Liver (tissue), 8 donors: ENCODE measurements at regions not wholly inside any gene's neighbourhood (a gene's known extent, or its start where the extent isn't known, plus 50 kb on each side); places are given as distances from the start of the nearest gene placed in this dataset.

Experiments
- DNase-seq: peaks from one replicate; pipeline ENCODE4 v3.0.0-alpha.2; 2017; ENCODE audit warnings: low spot score
- H3K27ac ChIP-seq, 2 donors: one replicate each; pipeline ENCODE4 v1.7.0; 2013; ENCODE audit warnings: inconsistent platforms in 2 of 2, low read length in 2 of 2, control low read depth in 1 of 2, low read depth in 1 of 2, mild to moderate bottlenecking in 1 of 2
- H3K27me3 ChIP-seq, 4 donors: one replicate each; pipeline versions ENCODE4 v1.6.1 to v1.7.0; 2013; ENCODE audit warnings: low read length in 3 of 4, inconsistent platforms in 1 of 4, mild to moderate bottlenecking in 1 of 4, moderate library complexity in 1 of 4; ENCODE audit not compliant: control insufficient read depth in 4 of 4, insufficient read depth in 4 of 4
- H3K36me3 ChIP-seq, 4 donors: one replicate each; pipeline versions ENCODE4 v1.6.1 to v1.7.0; 2013; ENCODE audit warnings: low read length in 3 of 4, mild to moderate bottlenecking in 3 of 4, low read depth in 1 of 4, moderate library complexity in 1 of 4; ENCODE audit not compliant: control insufficient read depth in 4 of 4, insufficient read depth in 3 of 4
- H3K4me1 ChIP-seq, 4 donors: one replicate each; pipeline versions ENCODE4 v1.6.1 to v1.7.0; 2013; ENCODE audit warnings: low read length in 3 of 4, mild to moderate bottlenecking in 3 of 4, moderate library complexity in 1 of 4; ENCODE audit not compliant: control insufficient read depth in 4 of 4, insufficient read depth in 4 of 4
- H3K4me3 ChIP-seq, 3 donors: one replicate each; pipeline versions ENCODE4 v1.6.1 to v1.7.0; 2013; ENCODE audit warnings: low read length in 3 of 3, control low read depth in 1 of 3, low read depth in 1 of 3, mild to moderate bottlenecking in 1 of 3
- H3K9ac ChIP-seq, 2 donors: one replicate each; pipeline ENCODE4 v1.7.0; 2013; ENCODE audit warnings: low read length in 2 of 2, mild to moderate bottlenecking in 2 of 2, moderate library complexity in 2 of 2, control low read depth in 1 of 2, low read depth in 1 of 2
- H3K9me3 ChIP-seq, 4 donors: one replicate each; pipeline versions ENCODE4 v1.6.1 to v1.7.0; 2013; ENCODE audit warnings: low read length in 3 of 4; ENCODE audit not compliant: control insufficient read depth in 4 of 4
- EGR1 ChIP-seq, 2 donors: IDR thresholded peaks; 2 replicates each; pipeline ENCODE4 v1.6.1; 2016 to 2018; ENCODE audit warnings: antibody characterized with exemption in 2 of 2, low read depth in 2 of 2
- FOXA1 ChIP-seq: IDR thresholded peaks from 2 replicates; pipeline ENCODE4 v1.6.1; 2016; ENCODE audit warnings: antibody characterized with exemption
- FOXA2 ChIP-seq: IDR thresholded peaks from 2 replicates; pipeline ENCODE4 v1.6.1; 2016; ENCODE audit warnings: antibody characterized with exemption
- GABPA ChIP-seq, 2 donors: IDR thresholded peaks in 1 of 2; conservative IDR thresholded peaks in 1 of 2; 2 replicates each; pipeline ENCODE4 v1.6.1; 2016; ENCODE audit warnings: antibody characterized with exemption in 2 of 2, mild to moderate bottlenecking in 1 of 2, moderate library complexity in 1 of 2
- HNF4A ChIP-seq, 2 donors: conservative IDR thresholded peaks; 2 replicates each; pipeline ENCODE4 v1.6.1; 2016; ENCODE audit warnings: antibody characterized with exemption in 2 of 2, mild to moderate bottlenecking in 2 of 2
- HNF4G ChIP-seq: IDR thresholded peaks from 2 replicates; pipeline ENCODE4 v1.6.1; 2016; ENCODE audit warnings: antibody characterized with exemption
- JUND ChIP-seq, 2 donors: IDR thresholded peaks; 2 replicates each; pipeline ENCODE4 v1.6.1; 2016; ENCODE audit warnings: antibody characterized with exemption in 2 of 2
- NR2F2 ChIP-seq: IDR thresholded peaks from 2 replicates; pipeline ENCODE4 v1.6.1; 2016; ENCODE audit warnings: antibody characterized with exemption
- RAD21 ChIP-seq, 2 donors: IDR thresholded peaks; 2 replicates each; pipeline ENCODE4 v1.6.1; 2016; ENCODE audit warnings: antibody characterized with exemption in 2 of 2, mild to moderate bottlenecking in 2 of 2
- REST ChIP-seq: IDR thresholded peaks from 2 replicates; pipeline ENCODE4 v1.6.1; 2016; ENCODE audit warnings: antibody characterized with exemption, mild to moderate bottlenecking
- RXRA ChIP-seq, 2 donors: IDR thresholded peaks; 2 replicates each; pipeline ENCODE4 v1.6.1; 2017 to 2018; ENCODE audit warnings: antibody characterized with exemption in 2 of 2, mild to moderate bottlenecking in 1 of 2
- TAF1 ChIP-seq: conservative IDR thresholded peaks from 2 replicates; pipeline ENCODE4 v1.6.1; 2016; ENCODE audit warnings: antibody characterized with exemption, mild to moderate bottlenecking
- YY1 ChIP-seq: IDR thresholded peaks from 2 replicates; pipeline ENCODE4 v1.6.1; 2016; ENCODE audit warnings: antibody characterized with exemption, mild to moderate bottlenecking
- WGBS: extraction: QIAGEN DNeasy Blood & Tissue Kit; methylation state at CpG from one replicate; pipeline ENCODE4 v1.1.7; 2013; 5-methylcytosine and 5-hydroxymethylcytosine counted together
- TF ChIP-seq, protein P1 (sequence below): fragments of 150-350 bp; IDR thresholded peaks from 2 replicates; pipeline ENCODE4 v1.5.1; 2017; ENCODE audit warnings: improper control_type of control experiment, low read depth, low read length; ENCODE audit not compliant: missing input control
- TF ChIP-seq, protein P2 (sequence below): IDR thresholded peaks from 2 replicates; pipeline ENCODE4 v1.6.1; 2016; ENCODE audit warnings: antibody characterized with exemption
- donor health status: healthy.
- donor health status: healthy.
- donor health status: healthy.
- donor health status: healthy.
- donor health status: healthy.

GRCh38 chr4:173675446-173675845, 145.4 kb upstream of the HAND2 start:
- no peaks in the 10 kb centered on the region for H3K4me1 ChIP-seq
- H3K9ac ChIP-seq, result no peak overlapping the region
- no peak overlapping the region for H3K4me3 ChIP-seq
- no peak for DNase-seq
- no peaks in the 10 kb centered on the region for H3K9me3 ChIP-seq
- no peak overlapping the region for H3K27ac ChIP-seq
- no peaks in the 10 kb centered on the region for H3K27me3 ChIP-seq
- TF ChIP-seq FOXA2 (no peak), GABPA (IDR thresholded peaks at IDR 0.05 in 1 of 2, conservative IDR thresholded peaks at IDR 0.05 in 1 of 2) (no peak), JUND (IDR thresholded peaks at IDR 0.05) (no peak)
- TF ChIP-seq, protein P1, sequence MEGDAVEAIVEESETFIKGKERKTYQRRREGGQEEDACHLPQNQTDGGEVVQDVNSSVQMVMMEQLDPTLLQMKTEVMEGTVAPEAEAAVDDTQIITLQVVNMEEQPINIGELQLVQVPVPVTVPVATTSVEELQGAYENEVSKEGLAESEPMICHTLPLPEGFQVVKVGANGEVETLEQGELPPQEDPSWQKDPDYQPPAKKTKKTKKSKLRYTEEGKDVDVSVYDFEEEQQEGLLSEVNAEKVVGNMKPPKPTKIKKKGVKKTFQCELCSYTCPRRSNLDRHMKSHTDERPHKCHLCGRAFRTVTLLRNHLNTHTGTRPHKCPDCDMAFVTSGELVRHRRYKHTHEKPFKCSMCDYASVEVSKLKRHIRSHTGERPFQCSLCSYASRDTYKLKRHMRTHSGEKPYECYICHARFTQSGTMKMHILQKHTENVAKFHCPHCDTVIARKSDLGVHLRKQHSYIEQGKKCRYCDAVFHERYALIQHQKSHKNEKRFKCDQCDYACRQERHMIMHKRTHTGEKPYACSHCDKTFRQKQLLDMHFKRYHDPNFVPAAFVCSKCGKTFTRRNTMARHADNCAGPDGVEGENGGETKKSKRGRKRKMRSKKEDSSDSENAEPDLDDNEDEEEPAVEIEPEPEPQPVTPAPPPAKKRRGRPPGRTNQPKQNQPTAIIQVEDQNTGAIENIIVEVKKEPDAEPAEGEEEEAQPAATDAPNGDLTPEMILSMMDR, result no peak
- WGBS, result 64% methylated on average over 3 of the region's 3 CpGs
- no peaks in the 10 kb centered on the region for H3K36me3 ChIP-seq

- Histone ChIP-seq H3K4me3 (no peak overlapping the region), H3K27ac (no peak overlapping the region), H3K4me1 (no peaks in the 10 kb centered on the region), H3K9ac (no peak overlapping the region), H3K27me3 (no peaks in the 10 kb centered on the region), H3K36me3 (no peaks in the 10 kb centered on the region), H3K9me3 (no peaks in the 10 kb centered on the region)
- 54% methylated on average over 4 of the region's 4 CpGs for WGBS
- DNase-seq, result no peak
- TF ChIP-seq HNF4G (no peak), FOXA2 (no peak), JUND (IDR thresholded peaks at IDR 0.05) (no peak), FOXA1 (no peak), REST (no peak), RXRA (IDR thresholded peaks at IDR 0.05) (peak; percentile 5 to 30)
Observed at GRCh38 chr4:173669460-173670179, 139.6 kb upstream of the HAND2 start.

- Histone ChIP-seq H3K4me3 (no peak overlapping the region), H3K9ac (no peak overlapping the region), H3K9me3 (no peaks in the 10 kb centered on the region), H3K36me3 (no peaks in the 10 kb centered on the region), H3K27ac (no peak overlapping the region), H3K27me3 (no peaks in the 10 kb centered on the region), H3K4me1 (no peaks in the 10 kb centered on the region)
- no peak for DNase-seq
- TF ChIP-seq FOXA1 (no peak), GABPA (IDR thresholded peaks at IDR 0.05 in 1 of 2, conservative IDR thresholded peaks at IDR 0.05 in 1 of 2) (no peak), RAD21 (IDR thresholded peaks at IDR 0.05) (no peak), HNF4G (no peak), RXRA (IDR thresholded peaks at IDR 0.05) (no peak), YY1 (no peak), EGR1 (IDR thresholded peaks at IDR 0.05; ENCODE audit: low read depth in 2 of 2) (no peak), TAF1 (no peak), HNF4A (conservative IDR thresholded peaks at IDR 0.05) (no peak), NR2F2 (no peak)
- TF ChIP-seq, protein P2, sequence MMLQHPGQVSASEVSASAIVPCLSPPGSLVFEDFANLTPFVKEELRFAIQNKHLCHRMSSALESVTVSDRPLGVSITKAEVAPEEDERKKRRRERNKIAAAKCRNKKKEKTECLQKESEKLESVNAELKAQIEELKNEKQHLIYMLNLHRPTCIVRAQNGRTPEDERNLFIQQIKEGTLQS, result no peak
- TF ChIP-seq, protein P1, result no peak
Observed at GRCh38 chr4:173661001-173661400, 131.0 kb upstream of the HAND2 start.
